HUDEP-2 (cell line): ENCODE measurements at regions not wholly inside any gene's neighbourhood (a gene's known extent, or its start where the extent isn't known, plus 50 kb on each side); places are given as distances from the start of the nearest gene placed in this dataset.
"Not testable (repeated sequence)": the region's sequence is repeated elsewhere in the genome, so short reads cannot be mapped to it uniquely, and the experiment has no call there.

Experiments
- DNase-seq, 76 experiments: peaks; one replicate each; lab custom pipeline; 2025; ENCODE audit not compliant: unreplicated experiment in 76 of 76; lab: John Stamatoyannopoulos, UW

GRCh38 chr4:147096667-147097604, 151.3 kb upstream of the TTC29 start:
- DNase-seq = peak in 11 of 76 experiments; percentile 1 to 32 (median 3)

- no peak for DNase-seq
Measured at GRCh38 chr4:147101678-147102077, 156.0 kb upstream of the TTC29 start.

GRCh38 chr4:147102596-147102995, 156.9 kb upstream of the TTC29 start:
- no peak for DNase-seq

GRCh38 chr4:147103403-147103946, 157.8 kb upstream of the TTC29 start:
- DNase-seq = no peak

- no peak for DNase-seq
Measured at GRCh38 chr4:147104768-147105167, 159.1 kb upstream of the TTC29 start.

- no peak for DNase-seq
Measured at GRCh38 chr4:147108409-147108808, 162.7 kb upstream of the TTC29 start.

- no peak for DNase-seq
Measured at GRCh38 chr4:147109800-147110199, 164.1 kb upstream of the TTC29 start.

GRCh38 chr4:147110473-147111367, 165.1 kb upstream of the TTC29 start:
- DNase-seq = no peak

GRCh38 chr4:147112196-147112595, 166.5 kb upstream of the TTC29 start:
- DNase-seq = not testable (repeated sequence)

GRCh38 chr4:147117431-147117830, 171.8 kb upstream of the TTC29 start:
- no peak for DNase-seq

- no peak for DNase-seq
Measured at GRCh38 chr4:147118528-147118927, 172.9 kb upstream of the TTC29 start.

- no peak for DNase-seq
Measured at GRCh38 chr4:147122685-147123084, 177.0 kb upstream of the TTC29 start.

GRCh38 chr4:147123146-147123545, 177.5 kb upstream of the TTC29 start:
- no peak for DNase-seq

- DNase-seq = no peak
Measured at GRCh38 chr4:147128787-147129186, 183.1 kb upstream of the TTC29 start.

- DNase-seq = no peak
Measured at GRCh38 chr4:147129687-147130086, 184.0 kb upstream of the TTC29 start.

GRCh38 chr4:147134536-147135210, 189.0 kb upstream of the TTC29 start:
- DNase-seq = no peak

GRCh38 chr4:147136310-147136709, 190.6 kb upstream of the TTC29 start:
- no peak for DNase-seq

- DNase-seq = no peak
Measured at GRCh38 chr4:147136751-147137150, 191.1 kb upstream of the TTC29 start.

GRCh38 chr4:147137280-147137679, 191.6 kb upstream of the TTC29 start:
- no peak for DNase-seq

GRCh38 chr4:147138171-147138570, 192.5 kb upstream of the TTC29 start:
- DNase-seq = no peak
